HG03025 (cell line): ENCODE measurements at regions not wholly inside any gene's neighbourhood (a gene's known extent, or its start where the extent isn't known, plus 50 kb on each side); places are given as distances from the start of the nearest gene placed in this dataset.

Experiments
- ATAC-seq: cut with Tn5 transposase; IDR thresholded peaks from one replicate; pipeline ENCODE4 v1.9.1; 2021; ENCODE audit warnings: mild to moderate bottlenecking, moderate library complexity; ENCODE audit not compliant: unreplicated experiment, low FRiP score

DNA sequence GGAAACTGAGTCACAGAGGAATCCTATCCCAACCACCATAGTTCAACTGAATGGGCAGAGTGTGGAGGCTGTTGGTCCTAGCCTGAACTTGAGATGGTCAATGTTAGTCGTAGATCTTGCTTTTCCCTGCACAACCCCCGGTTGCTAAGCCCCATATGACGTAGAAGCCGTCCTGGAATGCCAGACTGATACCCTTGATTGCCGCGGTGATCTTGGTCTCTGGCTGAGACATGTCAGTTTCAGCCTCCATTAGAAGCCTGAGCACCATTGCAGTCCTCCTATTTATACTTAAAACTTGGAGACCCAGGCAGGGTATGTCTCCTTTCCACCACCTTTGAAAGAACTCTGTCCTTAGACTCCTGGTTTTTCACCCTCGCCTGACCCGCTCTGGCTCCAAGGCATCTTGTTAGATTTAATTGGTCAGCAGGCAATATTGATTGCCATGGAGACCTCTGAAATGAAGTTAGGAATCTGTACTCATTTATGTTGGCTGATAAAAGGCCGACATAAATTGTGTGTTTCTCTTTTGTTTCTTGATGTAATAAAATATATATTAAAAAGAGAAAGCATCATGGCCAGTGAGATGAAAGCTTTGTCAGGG, 53.4 kb downstream of the RPLP1 start:
- no peak for ATAC-seq

DNA sequence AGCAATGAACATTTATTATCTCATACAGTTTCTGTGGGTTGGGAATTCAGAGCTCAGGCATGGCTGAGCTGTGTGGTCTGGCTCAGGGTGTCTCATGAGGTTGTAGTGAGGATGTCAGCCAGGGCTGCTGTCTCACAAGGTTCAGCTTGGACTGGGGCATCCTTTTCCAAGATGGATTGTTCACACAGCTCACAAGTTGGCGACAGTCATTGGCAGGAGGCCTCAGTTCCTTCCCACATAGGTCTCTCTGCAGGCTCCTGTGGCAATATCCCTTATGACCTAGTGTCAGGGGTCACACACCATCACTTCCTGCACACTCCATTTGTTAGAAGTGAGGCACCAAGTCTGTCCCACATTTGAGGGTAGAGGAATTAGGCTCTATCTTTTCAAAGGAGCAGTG, 56.0 kb downstream of the RPLP1 start:
- no peak for ATAC-seq

- no peak for ATAC-seq
These were observed 56.5 kb downstream of the RPLP1 start for GRCh38 chr15:69509131-69509530.

- no peak for ATAC-seq
These were observed 57.9 kb downstream of the RPLP1 start for GRCh38 chr15:69510556-69510955.

DNA sequence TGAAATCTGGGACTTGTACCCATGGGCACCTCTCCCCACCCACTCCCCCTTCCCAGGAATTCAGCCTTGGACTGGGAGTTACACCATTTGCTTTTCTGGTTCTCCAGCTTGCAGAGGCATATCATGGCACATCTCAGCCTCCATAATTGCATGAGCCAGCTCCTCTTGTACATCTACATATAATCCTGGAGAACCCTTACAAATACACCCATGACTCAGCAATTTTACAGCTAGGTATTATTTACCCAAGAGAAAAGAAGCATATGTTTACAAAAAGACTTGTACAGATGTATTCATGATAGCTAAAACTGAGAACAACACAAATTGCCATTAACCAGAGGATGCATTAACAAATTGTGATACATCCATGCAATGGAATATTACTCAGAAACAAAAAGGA, 58.4 kb downstream of the RPLP1 start:
- ATAC-seq = no peak

DNA sequence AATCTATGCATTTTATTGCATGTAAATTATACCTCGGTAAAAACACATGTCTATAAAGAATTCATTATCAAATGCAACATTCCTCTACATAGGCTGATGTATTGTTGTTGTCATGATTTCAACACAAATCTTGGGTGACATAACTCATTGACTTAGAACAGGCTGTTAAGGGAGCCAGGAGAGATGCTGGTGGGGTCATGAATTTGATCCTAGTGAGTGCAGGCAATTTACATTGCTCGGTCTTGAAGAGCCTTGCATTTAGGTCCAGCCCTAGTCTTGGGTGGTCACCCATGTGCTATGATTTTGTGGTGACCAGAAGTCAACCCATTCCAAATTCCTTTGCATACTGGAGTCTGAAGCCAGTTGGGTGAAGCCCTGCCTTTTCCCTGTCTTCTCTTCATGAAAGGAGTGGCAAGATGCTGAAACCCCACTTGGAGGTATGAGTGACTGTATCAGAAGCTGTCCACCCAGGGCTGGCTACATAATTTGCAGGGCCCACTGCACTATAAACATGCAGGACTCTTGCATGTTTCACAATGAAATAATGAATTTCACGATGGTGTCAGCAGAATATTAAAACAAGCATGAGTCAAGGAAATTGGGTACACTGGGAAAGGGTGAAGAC, 59.2 kb downstream of the RPLP1 start:
- no peak for ATAC-seq

DNA sequence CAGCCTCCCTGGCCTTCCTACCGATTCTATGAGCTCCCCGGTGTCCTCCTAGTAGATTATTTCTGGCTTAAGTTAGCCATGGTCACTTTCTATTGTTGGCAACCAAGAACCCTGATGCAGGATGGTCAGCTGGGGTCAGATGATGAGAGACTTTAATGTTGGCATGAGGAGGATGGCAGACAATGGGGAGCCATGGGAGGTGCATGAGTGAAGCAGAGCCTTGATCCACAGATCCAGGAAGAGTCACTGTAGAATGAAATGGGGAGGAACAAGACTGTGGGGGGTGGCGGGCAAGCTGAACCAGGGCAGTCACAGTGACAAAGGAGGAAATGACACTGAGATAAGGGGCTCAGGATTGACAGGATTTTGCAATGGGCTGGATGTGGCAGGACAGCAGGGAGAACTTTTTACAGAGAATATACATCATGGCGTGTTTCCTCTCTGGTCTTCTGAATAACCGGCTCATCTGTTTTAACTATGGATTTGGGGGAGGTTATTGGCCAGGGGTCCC, 60.9 kb downstream of the RPLP1 start:
- no peak for ATAC-seq

- no peak for ATAC-seq
These were observed 61.4 kb downstream of the RPLP1 start for GRCh38 chr15:69513986-69514385.

DNA sequence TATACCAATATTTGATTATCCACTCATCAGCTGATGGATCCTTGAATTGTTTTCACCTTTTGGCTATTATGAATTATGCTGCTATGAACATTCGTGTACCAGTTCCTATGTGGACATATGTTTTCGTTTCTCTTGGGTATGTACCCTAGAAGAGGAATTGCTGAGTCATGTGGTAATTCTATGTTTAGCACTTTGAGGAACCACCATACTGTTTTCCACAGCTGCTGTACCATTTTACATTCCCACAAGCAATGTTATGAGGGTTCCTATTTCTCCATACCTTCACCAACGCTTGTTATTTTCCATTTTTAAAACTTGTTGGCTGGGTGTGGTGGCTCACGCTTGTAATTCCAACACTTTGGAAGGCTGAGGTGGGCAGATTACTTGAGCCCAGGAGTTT, 62.9 kb downstream of the RPLP1 start:
- ATAC-seq = no peak

DNA sequence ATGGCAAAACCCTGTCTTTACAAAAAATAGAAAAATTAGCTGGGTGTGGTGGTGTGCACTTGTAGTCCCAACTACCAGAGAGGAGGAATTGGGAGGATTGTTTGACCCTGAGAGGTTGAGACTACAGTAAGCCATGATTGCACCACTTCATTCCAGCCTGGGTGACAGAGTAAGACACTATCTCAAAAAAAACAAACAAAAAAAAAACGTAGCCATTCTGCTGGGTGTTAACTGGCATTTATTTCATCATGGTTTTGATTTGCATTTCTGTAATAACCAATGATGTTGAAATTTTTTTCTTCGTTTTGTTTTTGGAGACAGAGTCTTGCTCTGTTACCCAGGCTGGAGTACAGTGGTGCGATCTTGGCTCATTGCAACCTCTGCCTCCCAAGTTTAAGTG, 63.3 kb downstream of the RPLP1 start:
- ATAC-seq = no peak

DNA sequence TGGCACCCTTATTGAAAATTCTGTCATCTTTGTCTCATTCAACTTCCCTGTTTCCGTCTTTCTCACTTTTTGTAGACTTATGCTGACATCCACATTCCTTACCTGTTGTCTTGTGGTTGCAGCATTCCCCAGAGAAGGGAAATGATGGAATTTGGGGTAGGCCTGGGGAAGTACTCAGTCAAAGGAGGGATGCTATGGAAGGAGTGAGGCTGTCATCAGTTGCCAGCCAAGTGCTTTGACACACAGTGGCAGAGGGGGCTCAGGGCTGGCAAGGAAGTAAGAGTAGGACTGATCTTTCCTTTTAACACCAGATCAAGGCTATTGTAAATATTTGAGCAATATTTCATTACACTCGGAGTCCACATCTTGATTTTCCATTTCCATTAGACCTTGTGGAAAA, 64.4 kb downstream of the RPLP1 start:
- ATAC-seq = no peak

- ATAC-seq = no peak
These were observed 66.2 kb downstream of the RPLP1 start for GRCh38 chr15:69518806-69519205.

GRCh38 chr15:69520067-69520466, 67.4 kb downstream of the RPLP1 start:
- ATAC-seq = no peak

DNA sequence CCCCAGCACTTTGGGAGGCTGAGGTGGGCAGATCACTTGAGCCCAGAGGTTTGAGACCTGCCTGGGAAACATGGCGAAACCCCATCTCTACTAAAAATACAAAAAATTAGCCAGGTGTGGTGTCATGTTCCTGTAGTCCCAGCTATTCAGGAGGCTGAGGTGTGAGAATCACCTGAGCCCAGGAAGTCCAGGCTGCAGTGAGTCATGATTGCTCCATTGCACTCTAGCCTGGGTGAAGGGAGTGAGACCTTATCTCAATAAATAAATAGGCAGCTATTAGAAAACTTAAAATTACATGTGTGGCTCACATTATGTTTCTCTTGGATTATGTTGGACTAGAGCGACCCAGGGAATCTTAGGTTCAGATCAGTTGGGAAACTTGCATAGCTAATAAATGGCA, 69.7 kb downstream of the RPLP1 start:
- ATAC-seq = no peak

GRCh38 chr15:69523010-69524001, 70.7 kb downstream of the RPLP1 start:
- no peak for ATAC-seq

GRCh38 chr15:69524296-69524695, 71.7 kb downstream of the RPLP1 start:
- ATAC-seq = no peak

- no peak for ATAC-seq
These were observed 72.2 kb downstream of the RPLP1 start for GRCh38 chr15:69524814-69525213.

- ATAC-seq = no peak
These were observed 72.9 kb downstream of the RPLP1 start for GRCh38 chr15:69525543-69525942.

DNA sequence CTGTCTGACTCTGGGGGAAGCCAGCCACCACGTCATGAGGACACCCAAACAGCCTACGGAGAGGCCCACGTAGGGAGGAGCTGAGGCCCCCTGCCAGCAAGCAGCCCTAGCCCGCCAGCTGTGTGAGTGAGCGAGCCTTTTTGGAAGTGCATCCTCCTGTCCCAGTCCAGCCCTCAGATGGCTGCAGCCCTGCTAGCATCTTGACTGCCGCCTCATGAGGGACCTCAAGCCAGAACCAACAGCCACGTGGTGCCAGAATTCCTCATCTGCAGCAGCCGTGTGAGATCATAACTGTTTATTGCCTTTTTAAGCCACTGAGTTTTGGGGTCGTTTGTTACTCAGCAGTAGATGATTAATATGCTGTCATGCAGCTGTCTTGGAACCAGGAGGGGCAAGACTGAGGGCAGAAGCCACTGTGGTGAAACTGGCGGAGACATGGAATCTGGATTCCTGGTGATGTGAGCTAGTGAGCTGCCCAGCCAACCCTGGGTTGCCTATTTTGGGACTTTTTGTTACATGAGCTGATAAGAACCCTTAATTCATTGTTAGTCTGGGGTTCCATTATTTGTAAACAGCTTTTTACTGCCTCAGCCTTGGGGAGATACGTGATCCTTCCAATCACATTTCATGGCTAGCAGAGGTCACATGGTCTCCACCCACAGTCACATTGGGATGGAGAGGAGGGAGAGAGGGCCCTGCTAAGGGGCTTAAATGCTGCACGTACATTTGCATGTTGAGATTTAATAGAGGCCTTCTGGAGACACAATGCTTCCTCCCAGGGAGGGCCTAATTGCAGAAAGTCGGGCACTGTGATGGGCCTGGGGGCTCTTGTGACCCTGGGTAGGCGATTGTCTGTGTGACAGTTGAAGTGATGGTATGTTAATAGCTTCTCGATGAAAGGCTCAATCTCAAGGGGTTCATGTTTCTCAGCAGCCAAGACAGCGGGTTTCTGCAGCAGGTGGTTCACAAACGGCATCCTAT, 73.8 kb downstream of the RPLP1 start:
- no peak for ATAC-seq

GRCh38 chr15:69529141-69529540, 76.5 kb downstream of the RPLP1 start:
- ATAC-seq = no peak
